H9 (cell line): ENCODE measurements at regions not wholly inside any gene's neighbourhood (a gene's known extent, or its start where the extent isn't known, plus 50 kb on each side); places are given as distances from the start of the nearest gene placed in this dataset.

Source experiments
- DNase-seq: peaks from one replicate; pipeline ENCODE4 v3.0.0-alpha.2; 2017
- H2AFZ ChIP-seq: one replicate; pipeline ENCODE4 v1.6.1; 2013; ENCODE audit warnings: mild to moderate bottlenecking, low read length, control low read depth, moderate library complexity
- H2AK5ac ChIP-seq: 2 replicates; pipeline ENCODE4 v1.6.1; 2013; ENCODE audit warnings: low read length, control low read depth, mixed read lengths; ENCODE audit not compliant: insufficient read length
- H2BK120ac ChIP-seq: one replicate; pipeline ENCODE4 v1.6.1; 2013; ENCODE audit warnings: low read depth, mild to moderate bottlenecking, low read length, control low read depth, inconsistent platforms; ENCODE audit not compliant: poor library complexity, severe bottlenecking
- H2BK12ac ChIP-seq: 2 replicates; pipeline ENCODE4 v1.6.1; 2013; ENCODE audit warnings: low read length, control low read depth, mixed read lengths, low read depth; ENCODE audit not compliant: insufficient read length
- H2BK15ac ChIP-seq: 2 replicates; pipeline ENCODE4 v1.6.1; 2013; ENCODE audit warnings: low read depth, low read length, control low read depth
- H2BK20ac ChIP-seq: one replicate; pipeline ENCODE4 v1.6.1; 2013; ENCODE audit warnings: low read depth, mild to moderate bottlenecking, low read length, control low read depth, inconsistent platforms; ENCODE audit not compliant: poor library complexity, severe bottlenecking
- H2BK5ac ChIP-seq: 2 replicates; pipeline ENCODE4 v1.6.1; 2013; ENCODE audit warnings: low read length, control low read depth, mixed read lengths; ENCODE audit not compliant: insufficient read length
- H3K14ac ChIP-seq: 2 replicates; pipeline ENCODE4 v1.6.1; 2013; ENCODE audit warnings: low read length, control low read depth; ENCODE audit not compliant: insufficient read depth
- H3K18ac ChIP-seq: 2 replicates; pipeline ENCODE4 v1.6.1; 2013; ENCODE audit warnings: low read depth, mild to moderate bottlenecking, mixed read lengths, low read length, control low read depth; ENCODE audit not compliant: insufficient read length
- H3K23ac ChIP-seq: 2 replicates; pipeline ENCODE4 v1.6.1; 2013; ENCODE audit warnings: low read length, control low read depth, mixed read lengths, low read depth; ENCODE audit not compliant: insufficient read length
- H3K23me2 ChIP-seq: 2 replicates; pipeline ENCODE4 v1.6.1; 2013; ENCODE audit warnings: low read depth, mild to moderate bottlenecking, mixed read lengths, low read length, control low read depth; ENCODE audit not compliant: insufficient read length, poor library complexity, severe bottlenecking
- H3K27ac ChIP-seq: 2 replicates; pipeline ENCODE4 v1.5.1; 2013; ENCODE audit warnings: low read length, control low read depth, mixed read lengths, low read depth; ENCODE audit not compliant: insufficient read length
- H3K27me3 ChIP-seq: 2 replicates; pipeline ENCODE4 v1.6.1; 2013; ENCODE audit warnings: low read length, control low read depth, inconsistent platforms; ENCODE audit not compliant: insufficient read depth
- H3K4ac ChIP-seq: 2 replicates; pipeline ENCODE4 v1.6.1; 2013; ENCODE audit warnings: low read depth, mild to moderate bottlenecking, control low read depth, inconsistent platforms, low read length, moderate library complexity
- H3K4me1 ChIP-seq: 2 replicates; pipeline ENCODE4 v1.6.1; 2013; ENCODE audit warnings: low read length, control low read depth, inconsistent platforms; ENCODE audit not compliant: insufficient read depth
- H3K4me2 ChIP-seq: 2 replicates; pipeline ENCODE4 v1.6.1; 2013; ENCODE audit warnings: low read length, control low read depth, mixed read lengths; ENCODE audit not compliant: insufficient read length, insufficient read depth
- H3K56ac ChIP-seq: 2 replicates; pipeline ENCODE4 v1.6.1; 2013; ENCODE audit warnings: low read depth, mild to moderate bottlenecking, mixed read lengths, low read length, control low read depth; ENCODE audit not compliant: insufficient read length
- H3K79me1 ChIP-seq: 2 replicates; pipeline ENCODE4 v1.6.1; 2013; ENCODE audit warnings: low read depth, mild to moderate bottlenecking, moderate library complexity, low read length, control low read depth, inconsistent platforms; ENCODE audit not compliant: insufficient read depth, poor library complexity, severe bottlenecking
- H3K79me2 ChIP-seq: 2 replicates; pipeline ENCODE4 v1.6.1; 2013; ENCODE audit warnings: low read length, control low read depth, inconsistent platforms; ENCODE audit not compliant: insufficient read depth
- H3K9ac ChIP-seq: 2 replicates; pipeline ENCODE4 v1.6.1; 2013; ENCODE audit warnings: low read length, control low read depth, mixed read lengths; ENCODE audit not compliant: insufficient read length; ENCODE audit errors: extremely low read depth
- H3K9me3 ChIP-seq: one replicate; pipeline ENCODE4 v1.6.1; 2013; ENCODE audit warnings: low read depth, low read length, inconsistent platforms; ENCODE audit not compliant: control insufficient read depth
- H3T11ph ChIP-seq: one replicate; pipeline ENCODE4 v1.6.1; 2013; ENCODE audit warnings: mild to moderate bottlenecking, low read length, control low read depth, inconsistent platforms
- H4K20me1 ChIP-seq: one replicate; pipeline ENCODE4 v1.6.1; 2013; ENCODE audit not compliant: control insufficient read depth, insufficient read length, insufficient read depth
- H4K5ac ChIP-seq: 2 replicates; pipeline ENCODE4 v1.6.1; 2013; ENCODE audit warnings: low read depth, mild to moderate bottlenecking, mixed read lengths, low read length, control low read depth; ENCODE audit not compliant: insufficient read length
- H4K8ac ChIP-seq: replicated peaks from 2 replicates; pipeline ENCODE4 v1.6.1; 2013; ENCODE audit warnings: low read length, control low read depth, mixed read lengths, low read depth; ENCODE audit not compliant: insufficient read length
- H4K91ac ChIP-seq: 2 replicates; pipeline ENCODE4 v1.6.1; 2013; ENCODE audit warnings: low read depth, mild to moderate bottlenecking, moderate library complexity, mixed read lengths, low read length, control low read depth; ENCODE audit not compliant: insufficient read length
- H3K27ac Mint-ChIP-seq, 3 experiments: 2 replicates in 2 of 3; 3 replicates in 1 of 3; pipeline ENCODE4 v1.8.0; 2020 to 2021; ENCODE audit warnings: mixed read lengths in 3 of 3, mild to moderate bottlenecking in 1 of 3, moderate library complexity in 1 of 3
- H3K27me3 Mint-ChIP-seq: 2 replicates; pipeline ENCODE4 v1.8.0; 2021; ENCODE audit warnings: low read depth, mild to moderate bottlenecking, moderate library complexity, mixed read lengths
- H3K36me3 Mint-ChIP-seq, 3 experiments: 2 replicates in 2 of 3; 3 replicates in 1 of 3; pipeline ENCODE4 v1.8.0; 2020 to 2021; ENCODE audit warnings: low read depth in 3 of 3, mixed read lengths in 3 of 3; ENCODE audit not compliant: insufficient read depth in 1 of 3
- H3K4me1 Mint-ChIP-seq, 2 experiments: 2 replicates each; pipeline ENCODE4 v1.8.0; 2020; ENCODE audit warnings: mixed read lengths in 2 of 2
- H3K4me3 Mint-ChIP-seq, 2 experiments: 2 replicates in 1 of 2; 3 replicates in 1 of 2; pipeline ENCODE4 v1.8.0; 2020 to 2021; ENCODE audit warnings: mild to moderate bottlenecking in 2 of 2, mixed read lengths in 2 of 2, moderate library complexity in 1 of 2
- H3K9me3 Mint-ChIP-seq, 2 experiments: 2 replicates in 1 of 2; 3 replicates in 1 of 2; pipeline ENCODE4 v1.8.0; 2020; ENCODE audit warnings: mild to moderate bottlenecking in 2 of 2, mixed read lengths in 2 of 2, moderate library complexity in 1 of 2
- CTCF ChIP-seq: fragments of 200-600 bp; sonication (generic); conservative IDR thresholded peaks from 3 replicates; pipeline ENCODE4 v1.8.0; 2021; ENCODE audit warnings: antibody characterized with exemption, mild to moderate bottlenecking
- WGBS: extraction: QIAGEN DNeasy Blood & Tissue Kit; methylation state at CpG from one replicate; pipeline ENCODE4 v1.1.7; 2013; ENCODE audit warnings: missing lambda C conversion rate, low lambda C conversion rate, mixed read lengths; ENCODE audit not compliant: insufficient read length; ENCODE audit errors: extremely low coverage; 5-methylcytosine and 5-hydroxymethylcytosine counted together

- Histone ChIP-seq H4K20me1 (no peaks in the 10 kb centered on the region), H2BK5ac (no peak overlapping the region), H3K18ac (no peak overlapping the region), H3K14ac (no peak overlapping the region), H4K5ac (no peak overlapping the region), H3K79me1 (no peaks in the 10 kb centered on the region), H3K56ac (no peak overlapping the region), H4K91ac (no peak overlapping the region), H3K79me2 (no peaks in the 10 kb centered on the region), H3T11ph (no peak overlapping the region), H2AFZ (no peak overlapping the region), H2BK20ac (no peak overlapping the region), H2BK120ac (no peak overlapping the region), H2AK5ac (no peak overlapping the region), H4K8ac (no peak overlapping the region), H3K27me3 (no peaks in the 10 kb centered on the region), H2BK12ac (no peak overlapping the region), H3K23ac (no peak overlapping the region), H2BK15ac (no peak overlapping the region), H3K27ac (no peak overlapping the region), H3K4me1 (no peaks in the 10 kb centered on the region), H3K4me2 (no peak overlapping the region), H3K4ac (no peak overlapping the region), H3K23me2 (no peaks in the 10 kb centered on the region), H3K9ac (no peak overlapping the region), H3K9me3 (no peaks in the 10 kb centered on the region)
- H3K4me3 Mint-ChIP-seq = no peak overlapping the region
- peak overlapping the region in 1 of 3 experiments; percentile 76; a peak in 1 of 7 replicates for H3K27ac Mint-ChIP-seq
- WGBS = no CpG with 5 or more reads among the region's 3 CpGs
- H3K4me1 Mint-ChIP-seq = no peaks in the 10 kb centered on the region
- H3K9me3 Mint-ChIP-seq = peaks cover 9 to 12% of the 10 kb centered on the region in 2 experiments; a peak in 4 of 5 replicates
- H3K27me3 Mint-ChIP-seq = no peaks in the 10 kb centered on the region; the same call in 1 of the 2 replicates
- peaks cover 0 to 24% (median 7%) of the 10 kb centered on the region in 3 experiments; a peak in 5 of 7 replicates for H3K36me3 Mint-ChIP-seq
- no peak for DNase-seq
- no peak for TF ChIP-seq CTCF
Measured at GRCh38 chr13:54912367-54912766, 1883.8 kb downstream of the OLFM4 start.
